ENCODE measurements at regions not wholly inside any gene's neighbourhood (a gene's known extent, or its start where the extent isn't known, plus 50 kb on each side); places are given as distances from the start of the nearest gene placed in this dataset.
"Not testable (repeated sequence)": the region's sequence is repeated elsewhere in the genome, so short reads cannot be mapped to it uniquely, and the experiment has no call there.

GRCh38 chr14:105899071-105899641 lies 372.8 kb downstream of the TMEM121 start:
- no peak for DNase-seq (ENCODE audit: low spot score)

- no peak for DNase-seq (ENCODE audit: low spot score)
Observed at GRCh38 chr14:105899657-105900397, 373.4 kb downstream of the TMEM121 start.

GRCh38 chr14:105900398-105901160 lies 374.2 kb downstream of the TMEM121 start:
- no peak for DNase-seq (ENCODE audit: low spot score)

- no peak for DNase-seq (ENCODE audit: low spot score)
Observed at GRCh38 chr14:105901226-105901625, 374.8 kb downstream of the TMEM121 start.

GRCh38 chr14:105902131-105902898 lies 375.9 kb downstream of the TMEM121 start:
- DNase-seq (ENCODE audit: low spot score), result no peak

- DNase-seq (ENCODE audit: low spot score), result not testable (repeated sequence)
Observed at GRCh38 chr14:105902899-105903165, 376.4 kb downstream of the TMEM121 start.

GRCh38 chr14:105903971-105904370 lies 377.6 kb downstream of the TMEM121 start:
- DNase-seq (ENCODE audit: low spot score), result no peak

- no peak for DNase-seq (ENCODE audit: low spot score)
Observed at GRCh38 chr14:105904379-105904778, 378.0 kb downstream of the TMEM121 start.

- no peak for DNase-seq (ENCODE audit: low spot score)
Observed at GRCh38 chr14:105905456-105905855, 379.1 kb downstream of the TMEM121 start.

- no peak for DNase-seq (ENCODE audit: low spot score)
Observed at GRCh38 chr14:105907276-105907675, 380.9 kb downstream of the TMEM121 start.

- no peak for DNase-seq (ENCODE audit: low spot score)
Observed at GRCh38 chr14:105908006-105908405, 381.6 kb downstream of the TMEM121 start.

GRCh38 chr14:105908481-105908911 lies 382.1 kb downstream of the TMEM121 start:
- no peak for DNase-seq (ENCODE audit: low spot score)

- no peak for DNase-seq (ENCODE audit: low spot score)
Observed at GRCh38 chr14:105909046-105909827, 382.9 kb downstream of the TMEM121 start.

GRCh38 chr14:105909828-105910120 lies 383.4 kb downstream of the TMEM121 start:
- DNase-seq (ENCODE audit: low spot score), result not testable (repeated sequence)

- DNase-seq (ENCODE audit: low spot score), result no peak
Observed at GRCh38 chr14:105910426-105910825, 384.0 kb downstream of the TMEM121 start.

GRCh38 chr14:105911006-105911847 lies 384.8 kb downstream of the TMEM121 start:
- DNase-seq (ENCODE audit: low spot score), result no peak

- not testable (repeated sequence) for DNase-seq (ENCODE audit: low spot score)
Observed at GRCh38 chr14:105911848-105912292, 385.5 kb downstream of the TMEM121 start.

- DNase-seq (ENCODE audit: low spot score), result no peak
Observed at GRCh38 chr14:105912641-105913180, 386.3 kb downstream of the TMEM121 start.

- DNase-seq (ENCODE audit: low spot score), result no peak
Observed at GRCh38 chr14:105913221-105913620, 386.8 kb downstream of the TMEM121 start.

GRCh38 chr14:105913861-105914260 lies 387.5 kb downstream of the TMEM121 start:
- no peak for DNase-seq (ENCODE audit: low spot score)
